ENCODE measurements at regions not wholly inside any gene's neighbourhood (a gene's known extent, or its start where the extent isn't known, plus 50 kb on each side); places are given as distances from the start of the nearest gene placed in this dataset.

DNA sequence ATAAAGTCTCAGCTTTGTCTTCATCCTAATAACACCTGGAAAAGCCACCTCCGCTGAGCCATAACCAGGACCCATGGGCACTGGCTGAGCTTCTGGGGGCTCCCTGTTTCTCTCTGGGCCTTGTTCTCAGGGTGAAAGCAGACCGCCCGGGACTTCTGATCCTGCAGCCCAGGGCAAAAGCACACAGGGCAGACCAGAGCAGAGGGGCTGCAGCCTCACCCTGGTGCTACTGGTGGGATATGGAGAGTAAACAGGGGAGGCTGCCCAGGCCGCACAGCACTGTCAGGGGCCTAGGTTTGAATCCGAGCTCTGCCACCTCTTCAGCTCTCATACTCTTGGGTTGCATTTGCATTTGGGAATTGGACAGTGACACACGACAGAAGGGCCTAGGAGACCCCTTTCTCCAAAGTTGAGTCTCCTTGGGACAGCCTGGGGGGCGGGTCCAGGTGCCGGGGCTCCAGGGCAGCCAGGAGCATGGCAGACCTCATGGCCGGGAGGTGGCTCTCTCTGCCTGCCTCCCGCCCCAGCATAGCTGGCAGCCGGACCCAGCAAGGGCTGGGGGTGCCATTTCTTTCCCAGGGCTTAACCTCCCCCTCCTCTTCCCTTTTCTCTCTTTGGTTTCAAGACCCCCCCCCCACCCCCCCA is 164.9 kb downstream of the INHBB start:
- TF ChIP-seq, protein P1, sequence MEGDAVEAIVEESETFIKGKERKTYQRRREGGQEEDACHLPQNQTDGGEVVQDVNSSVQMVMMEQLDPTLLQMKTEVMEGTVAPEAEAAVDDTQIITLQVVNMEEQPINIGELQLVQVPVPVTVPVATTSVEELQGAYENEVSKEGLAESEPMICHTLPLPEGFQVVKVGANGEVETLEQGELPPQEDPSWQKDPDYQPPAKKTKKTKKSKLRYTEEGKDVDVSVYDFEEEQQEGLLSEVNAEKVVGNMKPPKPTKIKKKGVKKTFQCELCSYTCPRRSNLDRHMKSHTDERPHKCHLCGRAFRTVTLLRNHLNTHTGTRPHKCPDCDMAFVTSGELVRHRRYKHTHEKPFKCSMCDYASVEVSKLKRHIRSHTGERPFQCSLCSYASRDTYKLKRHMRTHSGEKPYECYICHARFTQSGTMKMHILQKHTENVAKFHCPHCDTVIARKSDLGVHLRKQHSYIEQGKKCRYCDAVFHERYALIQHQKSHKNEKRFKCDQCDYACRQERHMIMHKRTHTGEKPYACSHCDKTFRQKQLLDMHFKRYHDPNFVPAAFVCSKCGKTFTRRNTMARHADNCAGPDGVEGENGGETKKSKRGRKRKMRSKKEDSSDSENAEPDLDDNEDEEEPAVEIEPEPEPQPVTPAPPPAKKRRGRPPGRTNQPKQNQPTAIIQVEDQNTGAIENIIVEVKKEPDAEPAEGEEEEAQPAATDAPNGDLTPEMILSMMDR (IDR thresholded peaks at IDR 0.05), result no peak
- TF ChIP-seq POLR2A (IDR thresholded peaks at IDR 0.05), result no peak
